EH (cell line): ENCODE measurements at regions not wholly inside any gene's neighbourhood (a gene's known extent, or its start where the extent isn't known, plus 50 kb on each side); places are given as distances from the start of the nearest gene placed in this dataset.
"Not testable (repeated sequence)": the region's sequence is repeated elsewhere in the genome, so short reads cannot be mapped to it uniquely, and the experiment has no call there.

Experiments used
- DNase-seq: peaks from one replicate; pipeline ENCODE4 v3.0.0-alpha.2; 2015; ENCODE audit warnings: low read depth

DNA sequence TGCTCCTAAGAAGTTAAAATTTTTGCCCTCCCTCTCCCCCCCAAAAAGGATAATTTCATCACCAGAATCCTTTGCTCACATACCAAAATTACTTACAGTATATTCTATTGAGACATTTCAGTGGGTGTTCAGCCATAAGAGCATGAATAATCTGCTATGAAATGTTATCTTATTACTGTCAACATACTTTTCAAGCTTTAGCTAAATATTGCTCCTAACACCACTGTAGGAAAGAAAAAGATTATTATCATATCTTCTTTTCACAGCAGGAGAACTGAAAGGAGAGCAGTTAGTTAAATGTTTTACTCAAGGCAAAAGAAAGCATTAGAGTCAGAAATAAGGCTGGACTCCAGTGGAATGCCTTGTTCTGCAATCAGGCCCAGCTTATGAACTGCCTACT is 231.0 kb upstream of the GYPA start:
- no peak for DNase-seq

DNA sequence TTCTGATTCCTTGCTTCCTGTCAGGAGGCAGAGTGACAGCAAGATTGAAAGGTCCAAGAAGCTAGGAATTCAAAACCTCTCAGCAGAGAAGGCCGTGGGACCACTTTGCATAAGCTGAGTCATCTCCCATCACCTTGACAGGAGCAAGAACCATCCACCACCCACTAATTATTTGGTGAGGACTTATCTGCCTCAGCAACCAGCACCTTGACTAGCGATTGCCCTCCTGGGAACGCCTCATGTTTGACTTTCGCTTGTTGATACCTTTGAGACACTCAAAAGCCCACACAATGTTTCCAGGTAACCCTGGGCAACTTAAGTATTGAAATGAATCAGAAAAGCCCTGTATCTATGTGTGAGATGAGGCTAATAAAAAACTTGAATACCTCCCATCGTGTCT is 233.5 kb upstream of the GYPA start:
- DNase-seq, result no peak

DNA sequence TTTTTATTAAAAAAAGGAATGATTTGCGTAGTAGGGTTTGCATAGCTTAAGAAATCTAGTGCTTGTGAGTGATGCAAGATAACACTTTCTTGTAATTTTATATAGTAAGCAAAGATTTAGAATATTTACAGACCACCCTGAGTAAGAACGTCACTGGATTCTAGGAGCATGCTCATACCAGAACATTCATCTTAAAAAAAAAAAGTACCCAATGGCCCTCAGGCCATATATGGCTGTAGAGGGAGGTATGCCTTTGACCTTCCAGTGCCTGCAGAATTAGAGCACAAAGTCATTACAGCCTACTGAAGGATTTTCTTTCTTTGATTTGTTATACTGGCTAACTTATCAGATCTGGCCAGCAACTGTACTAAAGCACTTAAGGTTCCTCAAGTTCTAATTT is 236.3 kb upstream of the GYPA start:
- no peak for DNase-seq

DNA sequence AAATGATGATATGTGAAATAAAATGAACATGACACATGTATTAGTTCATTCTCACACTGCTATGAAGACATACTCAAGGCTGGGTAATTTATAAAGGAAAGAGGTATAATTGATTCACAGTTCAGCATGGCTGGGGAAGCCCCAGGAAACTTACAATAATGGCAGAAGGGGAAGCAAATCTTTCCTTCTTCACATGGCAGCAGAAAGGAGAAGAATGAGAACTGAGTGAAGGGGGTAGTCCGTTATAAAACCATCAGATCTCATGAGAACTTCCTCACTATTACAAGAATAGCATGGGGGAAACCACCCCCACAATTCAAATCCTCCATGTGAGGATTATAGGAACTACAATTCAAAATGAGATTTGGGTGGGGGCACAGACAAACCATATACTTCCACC is 243.9 kb upstream of the GYPA start:
- DNase-seq, result no peak

DNA sequence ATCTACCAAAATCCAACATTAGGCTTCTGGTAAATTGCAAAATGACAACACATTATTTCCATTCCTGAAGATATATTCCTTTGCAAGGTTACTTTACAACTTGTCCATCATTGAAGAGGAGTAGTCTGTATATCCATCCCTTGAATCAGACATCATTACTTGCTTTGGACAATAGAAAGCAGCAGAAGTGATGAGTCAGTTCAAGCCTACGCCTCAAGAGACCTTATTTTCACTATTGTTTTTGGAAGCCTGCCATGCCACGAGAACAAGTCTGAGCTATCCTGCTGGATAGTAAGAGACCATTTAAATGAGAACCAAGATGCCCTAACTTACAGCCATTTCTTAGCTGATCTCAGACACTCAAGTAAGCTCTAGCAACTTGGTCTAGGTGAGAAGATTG is 246.0 kb upstream of the HHIP start:
- peak; percentile 68 for DNase-seq

DNA sequence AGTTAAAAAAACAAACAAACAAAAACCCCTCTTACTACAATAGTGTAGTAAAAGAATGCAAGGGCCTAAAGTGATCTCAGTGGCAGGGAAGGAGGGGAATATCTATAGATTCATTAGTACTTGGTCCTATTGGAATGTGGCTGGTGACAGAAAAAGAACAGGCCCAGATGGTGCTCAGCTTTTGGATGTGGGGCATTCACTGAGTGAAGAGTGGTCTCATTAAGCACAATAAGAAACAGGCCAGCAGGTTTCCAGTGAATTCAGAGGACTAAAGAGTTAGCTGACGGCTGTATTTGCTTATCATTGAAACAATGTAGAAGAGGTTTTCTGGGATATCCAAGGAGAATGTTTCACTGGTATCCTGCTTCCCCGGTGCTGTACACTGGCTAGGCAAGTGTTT is 243.8 kb upstream of the HHIP start:
- DNase-seq, result no peak

DNA sequence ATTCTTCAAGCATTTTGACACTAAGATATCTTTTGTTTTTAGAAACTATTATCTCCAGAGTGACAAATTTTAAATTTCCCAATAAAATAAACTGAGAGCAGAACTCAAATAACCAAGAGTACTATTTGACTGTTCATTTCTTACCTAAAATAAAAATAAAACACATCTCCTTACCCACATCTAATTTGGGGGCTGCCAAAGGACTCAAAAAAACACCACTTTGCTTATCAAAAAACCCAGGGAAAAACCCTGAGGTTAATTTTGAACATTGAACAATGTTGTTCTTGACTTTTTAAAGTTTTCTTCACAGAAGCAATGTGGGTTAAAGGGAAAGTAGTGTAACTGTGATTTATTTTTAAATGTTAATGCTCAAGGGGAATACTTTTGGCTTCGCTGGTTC is 243.0 kb upstream of the HHIP start:
- DNase-seq, result no peak

DNA sequence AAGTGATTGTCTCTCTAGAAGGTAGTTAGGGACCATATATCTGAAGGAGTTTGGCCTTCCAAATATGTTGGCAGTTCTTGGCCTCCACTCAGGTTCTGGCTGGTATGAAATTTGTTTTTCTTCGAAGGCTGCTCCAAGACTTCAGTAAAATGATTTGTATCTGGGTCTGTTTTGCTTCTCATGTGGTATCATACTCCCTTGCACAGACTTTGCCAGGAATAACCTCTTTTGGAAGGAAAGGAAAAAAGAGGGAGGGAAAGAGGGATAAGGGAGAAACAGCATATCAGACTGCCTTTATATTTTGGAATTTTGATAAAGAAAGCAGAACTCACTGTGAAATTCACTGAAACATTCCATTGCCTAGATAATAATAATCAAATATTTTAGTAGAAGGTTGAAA is 242.1 kb upstream of the HHIP start:
- no peak for DNase-seq

DNA sequence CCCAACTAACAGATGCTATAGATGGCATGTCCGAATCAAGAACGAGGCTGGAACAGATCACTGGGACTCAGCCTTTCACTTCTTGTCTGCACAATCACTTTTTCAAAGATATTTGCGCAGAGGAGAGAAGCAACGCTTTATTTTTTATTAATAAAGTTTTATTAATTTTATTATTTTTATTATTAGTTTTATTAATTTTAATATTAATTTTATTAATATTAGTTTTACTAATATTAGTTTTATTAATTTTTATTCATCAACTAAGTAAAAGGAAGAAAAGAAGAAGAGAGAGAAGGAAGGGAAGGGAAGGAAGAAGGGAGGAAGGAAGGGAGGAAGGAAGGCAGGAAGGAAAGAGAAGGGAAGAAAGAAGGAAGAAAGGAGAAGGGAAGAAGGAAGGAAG is 236.4 kb upstream of the HHIP start:
- no peak for DNase-seq

DNA sequence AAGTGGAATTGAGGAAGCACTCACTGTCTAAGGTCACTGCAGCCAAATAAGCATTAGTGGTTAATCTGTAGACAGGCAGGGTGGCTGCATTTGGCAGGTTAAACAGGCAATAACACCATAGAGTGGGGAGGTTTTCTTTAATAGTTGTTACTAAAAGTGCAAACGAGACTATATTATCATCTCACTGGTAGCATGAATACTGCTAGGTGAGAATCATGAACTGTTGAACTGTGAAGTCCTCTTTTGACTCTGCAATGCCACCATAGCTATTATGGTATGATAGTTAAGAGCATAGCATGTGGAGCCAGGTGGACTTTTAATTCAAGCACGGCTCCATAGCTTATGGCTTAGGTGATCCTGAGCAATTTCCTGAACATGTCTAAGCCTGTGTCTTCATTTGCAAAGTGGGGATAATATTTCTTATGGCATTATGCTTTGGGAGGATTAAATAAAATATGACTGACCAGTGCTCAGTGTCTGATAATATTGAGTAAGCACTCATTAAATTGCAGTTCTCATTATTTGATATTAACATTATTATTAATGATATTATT is 235.6 kb upstream of the HHIP start:
- no peak for DNase-seq

DNA sequence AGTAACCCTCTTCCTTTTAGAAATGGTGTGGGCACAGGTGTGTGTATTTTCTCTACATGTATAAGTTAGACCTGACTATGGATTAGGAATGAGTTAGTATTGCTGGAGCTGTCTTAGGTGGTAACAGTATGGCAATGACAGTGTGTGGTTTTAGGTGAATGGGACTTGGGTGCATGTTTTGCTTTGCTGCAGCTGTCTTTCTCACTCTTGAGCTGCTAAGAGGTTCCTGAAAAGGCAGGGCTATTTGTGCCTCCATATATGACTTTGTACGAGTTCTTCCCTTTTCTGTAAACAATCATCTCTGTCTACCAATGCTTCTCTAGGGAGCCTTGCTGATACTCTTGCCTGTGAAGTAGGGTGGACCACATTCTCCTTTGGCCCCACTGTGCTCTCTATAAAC is 234.8 kb upstream of the HHIP start:
- DNase-seq, result no peak

DNA sequence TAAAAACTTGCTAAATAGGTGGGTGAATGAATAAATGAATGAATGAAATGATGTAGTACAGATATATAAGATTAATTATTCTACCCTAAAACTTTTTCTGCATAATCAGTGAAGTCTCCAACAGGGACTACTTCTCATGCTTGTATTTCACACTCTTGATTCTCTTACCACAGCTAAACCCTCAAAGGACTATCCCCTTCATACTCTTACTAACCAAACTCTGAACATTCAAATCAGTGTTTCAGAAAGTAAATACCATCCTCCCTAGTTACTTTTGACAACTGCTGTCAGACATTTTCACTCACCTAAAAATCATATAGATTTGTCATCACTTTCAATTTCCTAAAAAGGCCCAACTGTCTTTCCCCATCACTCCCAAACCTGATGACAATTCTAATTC is 234.3 kb upstream of the HHIP start:
- no peak for DNase-seq

DNA sequence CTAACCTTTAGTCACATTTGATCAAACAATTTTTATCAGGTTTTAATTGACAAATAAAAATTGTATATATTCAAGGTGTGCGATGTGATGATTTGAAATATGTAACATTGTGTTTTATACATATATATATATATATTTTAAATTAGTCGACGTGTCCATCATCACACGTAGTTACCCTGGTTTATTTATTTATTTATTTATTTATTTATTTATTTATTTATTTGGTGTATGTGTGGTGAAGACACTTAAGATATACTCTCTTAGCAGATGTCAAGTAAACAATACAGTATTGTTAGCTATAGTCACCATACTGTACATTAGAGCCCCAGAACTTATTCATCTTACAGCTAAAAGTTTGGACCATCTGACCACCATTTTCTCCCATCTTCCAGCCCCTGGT is 224.9 kb upstream of the HHIP start:
- no peak for DNase-seq

DNA sequence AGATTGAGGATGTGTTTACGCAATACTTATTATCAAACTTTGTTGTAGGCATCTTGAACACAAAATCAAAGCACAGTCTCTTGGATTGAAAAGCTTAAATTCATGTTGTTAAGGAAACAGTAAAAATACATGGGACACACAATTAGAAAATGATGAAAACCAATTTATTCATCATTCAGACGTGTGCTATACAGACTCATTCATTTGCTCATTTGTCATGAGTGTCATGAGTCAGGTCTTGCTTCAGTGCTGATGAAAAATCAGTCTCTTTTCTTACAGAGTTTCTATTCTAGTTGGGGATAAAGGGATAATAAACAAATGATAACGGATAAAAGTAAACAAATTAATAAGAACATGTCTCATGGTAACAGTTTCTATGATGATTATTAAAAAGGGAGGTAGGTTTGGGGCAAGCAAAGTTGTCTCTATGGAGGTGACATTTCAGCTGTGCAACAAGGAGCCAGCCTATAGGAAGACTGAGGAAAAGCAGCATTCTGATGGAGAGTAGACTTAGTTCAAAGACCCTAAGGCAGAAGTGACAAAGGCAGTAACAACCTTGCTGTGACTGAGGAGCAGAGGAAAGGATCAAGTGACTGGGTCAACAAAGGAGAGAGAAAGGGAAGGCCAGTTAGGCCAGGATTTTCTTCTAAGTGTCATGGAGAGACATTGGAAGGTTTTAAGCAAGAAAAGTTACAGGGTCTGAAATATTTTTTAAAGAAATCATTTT is 224.0 kb upstream of the HHIP start:
- no peak for DNase-seq

DNA sequence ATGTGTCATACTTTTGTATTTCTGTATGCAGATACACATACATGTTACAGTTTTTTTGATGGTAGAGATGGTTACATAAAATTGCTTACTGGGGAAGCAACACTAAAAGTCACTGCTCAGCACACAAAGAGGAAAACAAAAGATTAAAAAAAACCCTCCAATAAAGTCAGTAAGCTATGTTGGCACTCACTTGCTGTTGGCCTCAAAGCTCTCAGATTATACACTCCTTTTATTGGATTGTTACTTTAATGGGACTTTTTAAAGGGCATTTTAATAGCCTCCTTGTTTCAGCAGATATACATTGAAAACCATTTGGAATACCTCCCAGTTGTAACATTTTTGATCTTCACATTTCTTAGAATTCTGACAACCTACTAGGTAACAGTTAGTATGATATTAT is 222.0 kb upstream of the HHIP start:
- no peak for DNase-seq

DNA sequence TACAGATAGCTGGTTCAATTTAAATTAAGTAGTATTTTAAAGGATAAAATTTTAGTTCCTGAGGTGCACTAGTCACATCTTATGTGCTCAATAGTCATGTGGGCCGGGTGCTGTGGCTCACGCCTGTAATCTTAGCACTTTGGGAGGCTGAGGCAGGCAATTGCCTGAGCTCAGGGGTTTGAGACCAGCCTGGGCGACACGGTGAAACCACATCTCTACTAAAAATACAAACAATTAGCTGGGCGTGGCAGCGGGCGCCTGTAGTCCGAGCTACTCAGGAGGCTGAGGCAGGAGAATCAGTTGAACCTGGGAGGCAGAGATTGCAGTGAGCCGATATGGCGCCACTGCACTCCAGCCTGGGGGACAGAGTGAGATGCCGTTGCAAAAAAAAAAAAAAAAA is 219.9 kb upstream of the HHIP start:
- not testable (repeated sequence) for DNase-seq

DNA sequence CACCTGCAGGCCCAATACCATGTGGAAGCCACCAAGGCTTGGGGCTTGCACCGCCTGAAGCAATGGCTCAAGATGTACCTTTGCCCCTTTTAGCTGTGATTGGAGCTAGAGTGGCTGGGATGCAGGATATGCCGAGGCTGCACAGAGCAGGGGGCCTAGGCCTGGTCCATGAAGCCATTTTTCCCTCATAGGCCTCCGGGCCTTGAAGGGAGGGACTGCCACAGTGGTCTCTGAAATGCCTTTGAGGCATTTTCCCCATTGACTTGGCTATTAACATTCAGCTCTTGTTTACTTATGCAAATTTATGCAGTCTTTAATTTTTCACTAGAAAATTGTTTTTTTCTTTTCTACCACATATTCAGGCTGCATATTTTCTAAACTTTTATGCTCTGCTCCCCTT is 203.2 kb upstream of the HHIP start:
- no peak for DNase-seq

DNA sequence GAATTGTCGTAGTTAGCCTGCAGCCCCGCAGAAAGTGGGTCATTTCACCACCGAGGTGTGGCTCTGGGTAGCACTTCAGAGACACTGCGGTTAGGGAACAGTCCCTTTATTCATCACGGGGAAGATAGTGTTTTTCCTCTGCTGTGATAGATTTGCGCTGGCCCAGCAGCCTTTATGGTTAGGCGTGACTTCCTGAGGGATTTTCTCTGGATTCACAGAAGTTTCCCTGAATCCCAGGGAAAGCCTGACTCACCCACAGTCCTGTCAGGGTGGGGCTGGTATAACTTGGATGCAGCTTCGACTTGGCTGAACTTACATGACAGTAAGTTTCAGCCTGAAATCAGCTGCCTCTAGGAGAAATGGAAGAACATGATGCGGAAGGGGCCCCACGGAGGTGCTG is 196.3 kb upstream of the HHIP start:
- DNase-seq, result peak; percentile 5

DNA sequence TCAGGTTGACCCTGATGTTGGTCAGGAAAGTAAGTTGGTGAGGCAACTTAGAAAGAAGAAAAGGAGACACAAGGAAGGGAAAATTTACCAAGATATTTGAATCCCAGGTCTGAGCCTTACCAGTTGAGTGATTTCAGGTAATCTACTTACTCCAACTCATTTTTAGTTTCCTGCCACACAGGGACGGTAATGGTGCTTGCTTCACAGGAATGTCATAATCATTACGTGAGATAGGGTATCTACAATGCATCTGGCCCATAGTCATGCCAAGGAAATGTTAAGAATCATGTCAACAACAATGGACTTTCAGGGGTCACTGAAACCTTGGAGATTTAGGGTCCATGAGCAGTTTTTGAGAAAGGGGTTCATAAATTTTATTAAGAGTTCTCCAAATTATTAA is 195.4 kb upstream of the HHIP start:
- DNase-seq, result no peak

DNA sequence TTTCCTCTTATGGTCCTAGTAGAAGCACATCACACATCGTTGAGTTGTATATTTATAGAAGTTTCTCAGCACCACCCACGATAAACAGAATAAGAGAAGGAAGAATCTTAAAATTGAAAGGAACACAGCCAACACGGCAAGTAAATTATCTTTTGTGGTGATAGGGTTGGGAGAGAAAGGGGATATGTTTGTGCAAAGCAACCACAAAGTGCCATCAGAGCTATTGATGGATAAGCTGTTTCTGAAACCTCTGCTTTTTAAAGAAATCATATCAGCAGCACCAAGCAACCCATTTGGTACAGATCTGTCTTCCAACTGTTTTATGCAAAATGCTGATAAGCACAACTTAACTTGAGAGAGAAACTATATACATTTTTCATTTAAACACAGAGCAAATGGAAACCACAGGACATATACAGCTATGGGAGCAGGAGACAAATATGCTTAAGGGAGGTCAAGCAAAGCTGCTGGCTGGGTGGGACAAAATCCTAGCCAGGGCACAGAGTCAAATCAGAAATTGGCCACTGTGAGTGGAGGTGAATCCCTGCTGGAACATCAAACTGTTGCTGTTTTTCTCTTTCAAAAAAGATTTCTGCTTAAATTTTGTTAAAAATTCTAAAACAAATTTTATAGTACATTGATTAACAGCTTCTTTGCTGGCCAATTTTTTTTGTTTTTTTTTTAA is 194.0 kb upstream of the HHIP start:
- DNase-seq, result no peak

DNA sequence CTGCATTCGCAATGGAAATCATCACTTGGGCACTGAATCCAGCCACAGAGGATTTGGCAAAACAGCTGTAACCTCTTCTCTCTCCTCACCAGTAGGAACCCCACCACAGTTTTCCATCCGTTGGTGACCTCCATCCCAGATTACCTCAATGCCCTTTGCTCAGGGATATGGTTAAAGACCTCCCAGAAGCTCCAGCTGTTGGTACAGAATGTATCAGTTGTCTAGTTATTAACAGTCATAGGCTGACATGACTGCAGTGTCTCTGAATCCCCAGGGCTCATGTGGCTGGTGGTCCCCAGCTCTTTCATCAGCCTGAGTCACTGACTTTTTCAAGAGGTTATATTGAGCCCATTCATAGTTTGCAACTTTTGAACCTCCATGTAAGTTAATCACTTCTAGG is 189.8 kb upstream of the HHIP start:
- no peak for DNase-seq

DNA sequence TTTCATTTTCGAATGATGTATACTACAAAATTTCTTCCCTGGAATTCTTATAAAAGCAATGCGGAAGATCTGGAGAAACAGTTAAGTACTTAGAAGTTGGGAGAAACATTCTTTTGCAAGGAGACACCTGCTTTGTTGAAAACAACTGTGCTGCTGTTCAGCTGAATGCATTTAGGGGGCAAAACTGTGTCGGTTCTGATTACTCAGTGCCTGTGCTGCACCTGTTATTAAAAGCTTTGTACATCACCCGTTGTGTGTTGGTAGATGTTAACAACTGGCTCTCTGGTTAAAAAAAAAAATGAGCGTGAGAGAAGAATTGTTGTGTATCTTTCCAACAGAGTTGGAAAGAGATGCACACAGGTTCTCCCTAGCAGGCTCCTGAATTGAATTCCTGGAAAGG is 184.1 kb upstream of the HHIP start:
- no peak for DNase-seq

DNA sequence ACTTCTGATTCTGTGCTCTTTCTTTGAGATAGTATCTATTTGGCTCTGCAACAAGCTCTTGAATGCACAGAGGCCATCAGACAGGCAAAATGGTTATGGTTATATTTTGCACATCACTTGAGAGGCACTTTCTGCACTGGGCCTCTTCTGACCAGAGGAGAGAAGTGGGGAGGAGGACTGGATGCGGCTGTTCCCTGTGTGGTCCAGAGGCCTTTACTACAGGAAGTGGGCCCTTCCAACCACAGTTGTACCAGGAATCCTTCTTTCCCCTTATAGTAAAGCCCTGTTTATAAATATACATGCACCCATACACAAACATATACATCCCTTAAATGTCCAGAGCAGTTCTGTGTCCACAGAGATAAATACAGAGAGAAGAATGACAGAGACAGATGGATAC is 182.7 kb upstream of the HHIP start:
- DNase-seq, result no peak

DNA sequence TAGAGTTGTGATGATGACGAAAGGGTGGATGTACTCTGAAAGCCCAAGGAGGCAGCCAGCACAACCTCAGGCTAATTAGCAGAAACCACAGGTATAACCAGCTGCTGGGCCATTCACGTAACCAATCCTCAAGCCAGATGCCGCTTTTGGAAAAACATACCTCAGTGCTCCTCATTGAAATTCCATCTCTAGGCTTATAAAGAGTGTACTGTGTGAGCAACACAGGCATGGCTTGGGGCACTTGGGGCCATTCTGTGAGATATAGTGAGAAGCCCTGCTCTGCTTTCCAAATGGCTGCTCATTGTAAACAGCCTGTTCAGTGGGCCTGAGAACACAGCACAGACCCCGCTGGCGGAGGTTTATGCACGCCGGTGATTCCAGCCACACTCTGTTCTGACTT is 182.1 kb upstream of the HHIP start:
- no peak for DNase-seq
